Cardiac septum (tissue), 1 donor: ENCODE measurements at regions not wholly inside any gene's neighbourhood (a gene's known extent, or its start where the extent isn't known, plus 50 kb on each side); places are given as distances from the start of the nearest gene placed in this dataset.
"Not testable (repeated sequence)": the region's sequence is repeated elsewhere in the genome, so short reads cannot be mapped to it uniquely, and the experiment has no call there.

ENCODE experiments used
- DNase-seq: peaks from one replicate; pipeline ENCODE4 v3.0.0-alpha.2; 2020; ENCODE audit warnings: low spot score
- intact Hi-C: fragments of 100-400 bp; cut with DNase I; formaldehyde crosslinking; loops from one replicate; pipeline ENCODE4 v1.14.0; 2022
- donor health status: DM: no; HTN: no; CAD: no.

DNA sequence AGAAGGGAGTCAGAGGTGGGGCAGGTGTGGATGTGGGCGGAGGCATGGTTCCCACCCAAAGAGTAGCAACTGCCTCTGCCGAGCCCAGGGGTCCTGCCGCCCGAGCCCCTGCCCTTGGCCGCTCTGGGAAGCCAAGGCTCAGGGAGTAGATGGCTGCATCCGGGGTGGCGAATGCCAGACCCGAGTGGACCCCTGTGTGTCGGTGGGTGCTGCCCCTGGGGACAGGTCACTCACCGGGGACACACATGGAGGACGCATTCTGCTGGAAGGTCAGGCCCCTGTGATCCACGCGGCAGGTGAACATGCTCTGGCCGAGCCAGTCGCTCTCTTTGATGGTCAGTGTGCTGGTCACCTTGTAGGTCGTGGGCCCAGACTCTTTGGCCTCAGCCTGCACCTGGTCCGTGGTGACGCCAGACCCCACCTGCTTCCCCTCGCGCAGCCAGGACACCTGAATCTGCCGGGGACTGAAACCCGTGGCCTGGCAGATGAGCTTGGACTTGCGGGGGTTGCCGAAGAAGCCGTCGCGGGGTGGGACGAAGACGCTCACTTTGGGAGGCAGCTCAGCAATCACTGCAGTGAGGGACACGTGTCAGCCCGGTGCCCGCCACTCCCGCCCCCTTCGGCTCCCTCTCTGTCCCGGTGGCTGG, 329.0 kb downstream of the TMEM121 start:
- peak; percentile 73 for DNase-seq
- intact Hi-C loops = no loop called here

DNA sequence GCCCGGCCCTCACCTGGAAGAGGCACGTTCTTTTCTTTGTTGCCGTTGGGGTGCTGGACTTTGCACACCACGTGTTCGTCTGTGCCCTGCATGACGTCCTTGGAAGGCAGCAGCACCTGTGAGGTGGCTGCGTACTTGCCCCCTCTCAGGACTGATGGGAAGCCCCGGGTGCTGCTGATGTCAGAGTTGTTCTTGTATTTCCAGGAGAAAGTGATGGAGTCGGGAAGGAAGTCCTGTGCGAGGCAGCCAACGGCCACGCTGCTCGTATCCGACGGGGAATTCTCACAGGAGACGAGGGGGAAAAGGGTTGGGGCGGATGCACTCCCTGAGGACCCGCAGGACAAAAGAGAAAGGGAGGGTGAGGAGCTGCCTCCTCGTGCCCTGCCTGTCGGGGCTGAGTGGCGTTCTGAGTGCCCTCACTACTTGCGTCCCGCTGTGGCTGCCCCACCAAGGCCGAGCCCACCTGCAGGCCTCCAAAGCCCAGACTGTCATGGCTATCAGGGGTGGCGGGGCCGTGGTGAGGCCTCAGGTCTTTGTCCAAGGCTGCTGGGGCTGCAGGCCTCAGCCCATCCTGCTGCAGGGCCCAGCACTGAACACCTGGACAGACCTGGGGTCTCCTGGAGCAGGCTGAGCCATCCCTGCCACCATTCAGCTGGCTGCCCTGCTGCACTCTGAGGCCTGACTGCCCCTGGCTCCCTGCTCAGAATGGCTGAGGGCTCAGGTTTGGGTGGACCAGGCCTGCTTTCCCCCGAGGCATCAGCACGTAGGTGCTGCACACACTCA, 329.7 kb downstream of the TMEM121 start:
- DNase-seq = peak; percentile 55
- intact Hi-C loops = no loop called here

GRCh38 chr14:105856676-105857219, 330.4 kb downstream of the TMEM121 start:
- intact Hi-C loops = no loop called here

GRCh38 chr14:105857220-105857825, 330.9 kb downstream of the TMEM121 start:
- DNase-seq = peak; percentile 71

More at GRCh38 chr14:105856676-105857219, 330.4 kb downstream of the TMEM121 start:
- peak; percentile 54 for DNase-seq

GRCh38 chr14:105857826-105858675, 331.7 kb downstream of the TMEM121 start:
- intact Hi-C loops = no loop called here
- peak; percentile 73 for DNase-seq

More at GRCh38 chr14:105857220-105857825, 330.9 kb downstream of the TMEM121 start:
- intact Hi-C loops = no loop called here

DNA sequence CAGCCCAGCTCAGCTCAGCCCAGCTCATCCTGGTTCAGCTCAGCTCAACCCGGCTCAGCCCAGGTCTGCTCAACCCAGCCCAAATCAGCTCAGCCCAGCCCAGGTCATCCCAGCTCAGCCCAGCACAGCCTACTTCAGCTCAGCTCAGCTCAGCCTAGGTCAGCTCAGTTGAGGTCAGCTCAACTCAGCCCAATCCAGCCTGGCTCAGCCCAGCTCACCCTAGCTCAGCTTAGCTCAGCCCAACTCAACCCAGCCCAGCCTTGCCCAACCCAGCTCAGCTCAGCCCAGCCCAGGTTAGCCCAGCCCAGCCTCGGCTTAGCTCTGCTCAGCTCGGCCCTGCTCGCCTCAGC, 332.3 kb downstream of the TMEM121 start:
- intact Hi-C loops = no loop called here
- peak; percentile 62 for DNase-seq

DNA sequence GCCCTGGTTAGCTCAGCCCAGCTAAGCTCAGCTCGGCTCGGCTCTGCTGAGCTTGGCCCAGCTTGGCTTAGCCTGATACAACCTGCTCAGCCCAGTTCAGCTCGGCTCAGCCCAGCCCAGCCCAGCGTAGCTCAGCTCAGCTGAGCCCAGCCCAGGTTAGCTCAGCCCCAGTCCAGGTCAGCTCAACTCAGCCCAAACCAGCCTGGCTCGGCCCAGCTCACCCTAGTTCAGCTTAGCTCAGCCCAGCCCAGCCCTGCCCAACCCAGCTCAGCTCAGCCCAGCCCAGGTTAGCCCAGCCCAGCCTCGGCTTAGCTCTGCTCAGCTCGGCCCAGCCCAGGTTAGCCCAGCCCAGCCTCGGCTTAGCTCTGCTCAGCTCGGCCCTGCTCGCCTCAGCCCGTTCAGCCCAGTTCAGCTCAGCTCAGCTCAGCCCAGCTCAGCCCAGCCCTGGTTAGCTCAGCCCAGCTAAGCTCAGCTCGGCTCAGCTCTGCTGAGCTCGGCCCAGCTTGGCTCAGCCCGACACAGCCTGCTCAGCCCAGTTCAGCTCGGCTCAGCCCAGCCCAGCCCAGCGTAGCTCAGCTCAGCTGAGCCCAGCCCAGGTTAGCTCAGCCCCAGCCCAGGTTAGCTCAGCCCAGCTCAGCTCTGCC, 332.8 kb downstream of the TMEM121 start:
- intact Hi-C loops = not testable (repeated sequence)
- peak; percentile 71 for DNase-seq

- intact Hi-C loops = no loop called here
- DNase-seq = peak; percentile 66
These were observed 333.6 kb downstream of the TMEM121 start for GRCh38 chr14:105859717-105860614.

DNA sequence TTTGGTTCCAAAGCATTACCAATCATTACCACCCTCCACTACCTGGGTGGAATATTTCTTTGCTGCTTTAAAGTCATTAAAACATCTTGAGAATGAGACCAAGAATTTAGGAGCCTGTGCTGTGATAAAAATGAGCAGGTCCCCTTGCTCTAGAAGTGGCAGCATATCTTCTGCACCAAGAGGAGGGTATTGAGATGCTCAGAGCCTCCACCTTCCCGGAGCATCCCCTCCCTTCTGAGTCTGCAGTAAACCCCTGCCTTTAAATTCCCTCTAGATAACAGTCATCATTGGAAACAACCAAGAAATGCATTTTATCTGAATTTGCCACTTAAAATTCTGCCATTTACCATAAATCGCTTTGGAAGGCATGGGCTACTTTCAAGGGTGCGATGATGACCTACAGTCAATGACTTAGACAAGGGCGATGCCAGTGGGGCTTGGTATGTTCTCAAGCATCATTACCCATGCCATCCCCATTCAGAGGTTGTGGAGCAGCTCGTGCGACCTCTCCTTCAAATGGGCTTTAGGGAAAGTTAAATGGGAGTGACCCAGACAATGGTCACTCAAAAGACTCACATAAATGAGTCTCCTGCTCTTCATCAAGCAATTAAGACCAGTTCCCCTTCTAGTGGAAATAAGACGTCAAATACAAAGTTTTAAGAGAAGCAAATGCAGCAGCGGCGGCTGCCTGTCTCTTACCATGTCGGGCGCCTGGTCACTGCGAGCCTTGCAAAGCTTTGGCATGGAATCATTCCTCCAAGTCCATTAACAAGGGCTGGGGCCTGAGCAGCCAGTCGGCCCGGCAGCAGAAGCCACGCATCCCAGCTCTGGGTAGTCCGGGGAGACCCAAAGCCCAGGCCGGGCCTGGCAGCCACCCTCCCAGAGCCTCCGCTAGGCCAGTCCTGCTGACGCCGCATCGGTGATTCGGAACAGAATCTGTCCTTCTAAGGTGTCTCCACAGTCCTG, 334.5 kb downstream of the TMEM121 start:
- DNase-seq = peak; percentile 65
- intact Hi-C loops = no loop called here

DNA sequence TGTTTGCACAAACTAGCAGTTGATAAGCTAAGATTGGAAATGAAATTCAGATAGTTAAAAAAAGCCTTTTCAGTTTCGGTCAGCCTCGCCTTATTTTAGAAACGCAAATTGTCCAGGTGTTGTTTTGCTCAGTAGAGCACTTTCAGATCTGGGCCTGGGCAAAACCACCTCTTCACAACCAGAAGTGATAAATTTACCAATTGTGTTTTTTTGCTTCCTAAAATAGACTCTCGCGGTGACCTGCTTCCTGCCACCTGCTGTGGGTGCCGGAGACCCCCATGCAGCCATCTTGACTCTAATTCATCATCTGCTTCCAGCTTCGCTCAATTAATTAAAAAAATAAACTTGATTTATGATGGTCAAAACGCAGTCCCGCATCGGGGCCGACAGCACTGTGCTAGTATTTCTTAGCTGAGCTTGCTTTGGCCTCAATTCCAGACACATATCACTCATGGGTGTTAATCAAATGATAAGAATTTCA, 335.6 kb downstream of the TMEM121 start:
- intact Hi-C loops = no loop called here
- DNase-seq = peak; percentile 41

GRCh38 chr14:105862581-105863239, 336.3 kb downstream of the TMEM121 start:
- DNase-seq = no peak
- intact Hi-C loops = no loop called here

DNA sequence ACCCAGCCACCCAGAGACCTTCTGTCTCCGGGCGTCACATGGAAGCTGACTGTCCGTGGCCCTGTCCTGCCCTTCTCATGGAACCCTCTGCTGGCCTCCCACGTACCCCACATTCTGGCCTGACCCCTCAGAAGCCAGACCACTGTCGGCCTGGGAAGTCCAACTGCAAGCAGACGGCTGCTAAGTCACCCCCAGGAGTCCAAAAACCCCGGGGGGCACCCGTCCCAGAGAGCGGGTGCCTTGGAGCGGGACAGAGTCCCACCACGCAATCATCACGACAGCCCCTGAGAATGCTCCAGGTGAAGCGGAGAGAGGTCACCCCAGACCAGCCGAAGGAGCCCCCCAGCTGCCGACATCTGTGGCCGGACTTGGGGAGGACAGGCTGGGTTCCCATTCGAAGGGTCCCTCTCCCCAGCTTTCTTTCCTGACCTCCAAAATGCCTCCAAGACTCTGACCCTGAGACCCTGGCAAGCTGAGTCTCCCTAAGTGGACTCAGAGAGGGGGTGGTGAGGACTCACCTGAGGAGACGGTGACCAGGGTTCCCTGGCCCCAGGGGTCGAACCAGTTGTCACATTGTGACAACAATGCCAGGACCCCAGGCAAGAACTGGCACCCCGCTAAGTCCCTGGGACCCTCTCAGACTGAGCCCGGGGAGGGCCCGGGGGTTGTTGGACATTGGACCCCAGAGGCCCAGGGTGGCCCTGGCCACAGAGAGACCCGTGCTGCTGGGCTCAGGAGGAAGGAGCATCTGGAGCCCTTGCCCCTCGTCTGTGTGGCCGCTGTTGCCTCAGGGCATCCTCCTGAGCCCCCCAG, 337.1 kb downstream of the TMEM121 start:
- intact Hi-C loops = no loop called here
- peak; percentile 66 for DNase-seq

DNA sequence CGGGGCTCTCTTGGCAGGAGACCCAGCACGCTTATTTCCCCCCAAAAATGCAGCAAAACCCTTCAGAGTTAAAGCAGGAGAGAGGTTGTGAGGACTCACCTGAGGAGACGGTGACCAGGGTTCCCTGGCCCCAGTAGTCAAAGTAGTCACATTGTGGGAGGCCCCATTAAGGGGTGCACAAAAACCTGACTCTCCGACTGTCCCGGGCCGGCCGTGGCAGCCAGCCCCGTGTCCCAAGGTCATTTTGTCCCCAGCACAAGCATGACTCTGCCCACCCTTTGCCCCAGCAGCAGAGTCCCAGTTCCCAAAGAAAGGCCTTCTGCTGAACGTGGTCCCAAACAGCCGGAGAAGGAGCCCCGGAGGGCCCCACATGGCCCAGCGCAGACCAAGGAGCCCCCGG, 337.7 kb downstream of the TMEM121 start:
- peak; percentile 39 for DNase-seq
- intact Hi-C loops = no loop called here

GRCh38 chr14:105864651-105865265, 338.4 kb downstream of the TMEM121 start:
- peak; percentile 58 for DNase-seq
- intact Hi-C loops = no loop called here

DNA sequence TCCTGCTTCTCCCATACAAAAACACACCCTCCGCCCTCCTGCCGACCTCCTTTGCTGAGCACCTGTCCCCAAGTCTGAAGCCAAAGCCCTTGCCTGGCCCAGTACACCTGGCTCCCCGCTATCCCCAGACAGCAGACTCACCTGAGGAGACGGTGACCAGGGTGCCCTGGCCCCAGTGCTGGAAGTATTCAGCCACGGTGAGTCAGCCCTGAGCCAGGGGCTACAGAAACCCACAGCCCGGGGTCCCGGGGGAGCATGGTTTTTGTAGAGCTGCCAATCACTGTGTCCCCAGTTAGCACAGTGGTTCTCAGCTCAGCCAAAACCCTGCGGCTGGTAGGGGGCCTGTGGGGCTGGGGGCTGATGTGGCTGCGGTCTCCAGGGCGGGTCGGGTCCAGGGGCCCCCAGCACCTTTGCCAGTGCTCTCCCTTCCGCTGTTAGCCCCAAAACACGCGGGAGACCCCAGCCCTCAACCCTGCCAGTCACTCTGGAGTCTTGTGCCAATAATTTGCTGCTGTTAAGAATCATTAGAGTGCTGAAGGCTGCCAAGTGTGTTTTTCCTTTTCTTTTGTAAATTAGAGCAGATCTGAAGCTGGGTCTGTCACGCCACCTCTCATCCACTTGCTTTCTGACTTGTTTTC, 339.0 kb downstream of the TMEM121 start:
- intact Hi-C loops = no loop called here
- DNase-seq = peak; percentile 53
